ENCODE measurements at regions not wholly inside any gene's neighbourhood (a gene's known extent, or its start where the extent isn't known, plus 50 kb on each side); places are given as distances from the start of the nearest gene placed in this dataset.

- no peaks in the 10 kb centered on the region for H3K36me3 ChIP-seq (ENCODE audit: control insufficient read depth in 1 of 2, insufficient read depth in 2 of 2, low read length in 2 of 2)
- no peaks in the 10 kb centered on the region for H3K79me1 ChIP-seq (ENCODE audit: low read length)
- H3K14ac ChIP-seq (ENCODE audit: low read length), result no peak overlapping the region
- H2AK5ac ChIP-seq (ENCODE audit: low read length), result no peak overlapping the region
- no peak overlapping the region for H2BK12ac ChIP-seq (ENCODE audit: low read length)
- H3K4me1 ChIP-seq (ENCODE audit: control insufficient read depth in 1 of 2, insufficient read depth in 2 of 2, low read length in 2 of 2), result no peaks in the 10 kb centered on the region
- H3K79me2 ChIP-seq (ENCODE audit: control insufficient read depth, insufficient read depth, low read length, poor library complexity), result no peaks in the 10 kb centered on the region
- H3K18ac ChIP-seq (ENCODE audit: low read length), result no peak overlapping the region
- no peak overlapping the region for H3K23ac ChIP-seq (ENCODE audit: low read length)
- no peak overlapping the region for H2BK120ac ChIP-seq (ENCODE audit: insufficient read depth, low read length, poor library complexity)
- H4K8ac ChIP-seq (ENCODE audit: low read depth, low read length), result no peak overlapping the region
- H3K9me3 ChIP-seq (ENCODE audit: insufficient read depth, low read depth, low read length), result no peaks in the 10 kb centered on the region
- no peak overlapping the region for H2BK5ac ChIP-seq (ENCODE audit: low read depth, low read length, poor library complexity)
- no peak overlapping the region for H3K4me3 ChIP-seq (ENCODE audit: low read depth, low read length)
- DNase-seq, result no peak
- no peak overlapping the region for H3K4me2 ChIP-seq (ENCODE audit: low read length)
- no CpG with 5 or more reads among the region's 1 CpG for WGBS (ENCODE audit: extremely low coverage, insufficient coverage, insufficient read length)
- H4K91ac ChIP-seq (ENCODE audit: low read depth, low read length), result no peak overlapping the region
- no peak overlapping the region for H2AFZ ChIP-seq (ENCODE audit: insufficient read depth, low read length, poor library complexity)
- H3K27ac ChIP-seq (ENCODE audit: low read depth, low read length), result no peak overlapping the region
- H3K9ac ChIP-seq (ENCODE audit: low read length), result no peak overlapping the region
- no peak overlapping the region for H4K12ac ChIP-seq (ENCODE audit: low read depth, low read length)
- H3K27me3 ChIP-seq (ENCODE audit: insufficient read depth, low read length), result no peaks in the 10 kb centered on the region
- no peak overlapping the region for H3K4ac ChIP-seq (ENCODE audit: low read depth, low read length)
These were observed 570.3 kb downstream of the IQCM start for GRCh38 chr4:149245333-149245732.

- H4K8ac ChIP-seq (ENCODE audit: low read depth, low read length), result no peak overlapping the region
- H3K79me2 ChIP-seq (ENCODE audit: control insufficient read depth, insufficient read depth, low read length, poor library complexity), result no peaks in the 10 kb centered on the region
- H3K27ac ChIP-seq (ENCODE audit: low read depth, low read length), result no peak overlapping the region
- H2BK12ac ChIP-seq (ENCODE audit: low read length), result no peak overlapping the region
- H3K4me2 ChIP-seq (ENCODE audit: low read length), result no peak overlapping the region
- no peak overlapping the region for H3K18ac ChIP-seq (ENCODE audit: low read length)
- H3K27me3 ChIP-seq (ENCODE audit: insufficient read depth, low read length), result no peaks in the 10 kb centered on the region
- no peaks in the 10 kb centered on the region for H3K36me3 ChIP-seq (ENCODE audit: control insufficient read depth in 1 of 2, insufficient read depth in 2 of 2, low read length in 2 of 2)
- no peak overlapping the region for H3K14ac ChIP-seq (ENCODE audit: low read length)
- H3K23ac ChIP-seq (ENCODE audit: low read length), result no peak overlapping the region
- no peak overlapping the region for H4K12ac ChIP-seq (ENCODE audit: low read depth, low read length)
- H3K4ac ChIP-seq (ENCODE audit: low read depth, low read length), result no peak overlapping the region
- H3K4me1 ChIP-seq (ENCODE audit: control insufficient read depth in 1 of 2, insufficient read depth in 2 of 2, low read length in 2 of 2), result no peaks in the 10 kb centered on the region
- H2BK120ac ChIP-seq (ENCODE audit: insufficient read depth, low read length, poor library complexity), result no peak overlapping the region
- H3K4me3 ChIP-seq (ENCODE audit: low read depth, low read length), result no peak overlapping the region
- no peak overlapping the region for H4K91ac ChIP-seq (ENCODE audit: low read depth, low read length)
- H3K9ac ChIP-seq (ENCODE audit: low read length), result no peak overlapping the region
- H3K9me3 ChIP-seq (ENCODE audit: insufficient read depth, low read depth, low read length), result no peaks in the 10 kb centered on the region
- H2AFZ ChIP-seq (ENCODE audit: insufficient read depth, low read length, poor library complexity), result no peak overlapping the region
- H2BK5ac ChIP-seq (ENCODE audit: low read depth, low read length, poor library complexity), result no peak overlapping the region
- no peaks in the 10 kb centered on the region for H3K79me1 ChIP-seq (ENCODE audit: low read length)
- WGBS (ENCODE audit: extremely low coverage, insufficient coverage, insufficient read length), result no CpG with 5 or more reads among the region's 3 CpGs
- DNase-seq, result no peak
- no peak overlapping the region for H2AK5ac ChIP-seq (ENCODE audit: low read length)
These were observed 577.5 kb downstream of the IQCM start for GRCh38 chr4:149238097-149238496.

GRCh38 chr4:149234798-149235197 lies 580.8 kb downstream of the IQCM start:
- no CpG with 5 or more reads among the region's 1 CpG for WGBS (ENCODE audit: extremely low coverage, insufficient coverage, insufficient read length)
- H3K4me2 ChIP-seq (ENCODE audit: low read length), result no peak overlapping the region
- H3K14ac ChIP-seq (ENCODE audit: low read length), result no peak overlapping the region
- no peaks in the 10 kb centered on the region for H3K27me3 ChIP-seq (ENCODE audit: insufficient read depth, low read length)
- no peak overlapping the region for H2BK5ac ChIP-seq (ENCODE audit: low read depth, low read length, poor library complexity)
- H2AK5ac ChIP-seq (ENCODE audit: low read length), result no peak overlapping the region
- no peak overlapping the region for H3K9ac ChIP-seq (ENCODE audit: low read length)
- H3K4ac ChIP-seq (ENCODE audit: low read depth, low read length), result no peak overlapping the region
- no peak overlapping the region for H3K18ac ChIP-seq (ENCODE audit: low read length)
- H2BK12ac ChIP-seq (ENCODE audit: low read length), result no peak overlapping the region
- H3K79me1 ChIP-seq (ENCODE audit: low read length), result no peaks in the 10 kb centered on the region
- no peaks in the 10 kb centered on the region for H3K9me3 ChIP-seq (ENCODE audit: insufficient read depth, low read depth, low read length)
- no peak overlapping the region for H4K91ac ChIP-seq (ENCODE audit: low read depth, low read length)
- no peak overlapping the region for H3K4me3 ChIP-seq (ENCODE audit: low read depth, low read length)
- no peak overlapping the region for H4K12ac ChIP-seq (ENCODE audit: low read depth, low read length)
- H4K8ac ChIP-seq (ENCODE audit: low read depth, low read length), result no peak overlapping the region
- no peaks in the 10 kb centered on the region for H3K4me1 ChIP-seq (ENCODE audit: control insufficient read depth in 1 of 2, insufficient read depth in 2 of 2, low read length in 2 of 2)
- no peak overlapping the region for H2BK120ac ChIP-seq (ENCODE audit: insufficient read depth, low read length, poor library complexity)
- no peak overlapping the region for H3K27ac ChIP-seq (ENCODE audit: low read depth, low read length)
- H2AFZ ChIP-seq (ENCODE audit: insufficient read depth, low read length, poor library complexity), result no peak overlapping the region
- H3K36me3 ChIP-seq (ENCODE audit: control insufficient read depth in 1 of 2, insufficient read depth in 2 of 2, low read length in 2 of 2), result no peaks in the 10 kb centered on the region
- no peak for DNase-seq
- no peaks in the 10 kb centered on the region for H3K79me2 ChIP-seq (ENCODE audit: control insufficient read depth, insufficient read depth, low read length, poor library complexity)
- H3K23ac ChIP-seq (ENCODE audit: low read length), result no peak overlapping the region

GRCh38 chr4:149223659-149224058 lies 592.0 kb downstream of the IQCM start:
- H3K18ac ChIP-seq (ENCODE audit: low read length), result no peak overlapping the region
- H2AK5ac ChIP-seq (ENCODE audit: low read length), result no peak overlapping the region
- no peak overlapping the region for H2BK120ac ChIP-seq (ENCODE audit: insufficient read depth, low read length, poor library complexity)
- H4K12ac ChIP-seq (ENCODE audit: low read depth, low read length), result no peak overlapping the region
- no peak overlapping the region for H2BK12ac ChIP-seq (ENCODE audit: low read length)
- H3K79me2 ChIP-seq (ENCODE audit: control insufficient read depth, insufficient read depth, low read length, poor library complexity), result no peaks in the 10 kb centered on the region
- no peak overlapping the region for H3K23ac ChIP-seq (ENCODE audit: low read length)
- H3K27ac ChIP-seq (ENCODE audit: low read depth, low read length), result no peak overlapping the region
- no peak overlapping the region for H4K91ac ChIP-seq (ENCODE audit: low read depth, low read length)
- H3K4me2 ChIP-seq (ENCODE audit: low read length), result no peak overlapping the region
- H3K4me3 ChIP-seq (ENCODE audit: low read depth, low read length), result no peak overlapping the region
- no peaks in the 10 kb centered on the region for H3K79me1 ChIP-seq (ENCODE audit: low read length)
- no peaks in the 10 kb centered on the region for H3K27me3 ChIP-seq (ENCODE audit: insufficient read depth, low read length)
- H3K9ac ChIP-seq (ENCODE audit: low read length), result no peak overlapping the region
- DNase-seq, result no peak
- no peak overlapping the region for H3K4ac ChIP-seq (ENCODE audit: low read depth, low read length)
- no peaks in the 10 kb centered on the region for H3K4me1 ChIP-seq (ENCODE audit: control insufficient read depth in 1 of 2, insufficient read depth in 2 of 2, low read length in 2 of 2)
- no peak overlapping the region for H2AFZ ChIP-seq (ENCODE audit: insufficient read depth, low read length, poor library complexity)
- no peak overlapping the region for H4K8ac ChIP-seq (ENCODE audit: low read depth, low read length)
- no peak overlapping the region for H3K14ac ChIP-seq (ENCODE audit: low read length)
- H3K9me3 ChIP-seq (ENCODE audit: insufficient read depth, low read depth, low read length), result peaks cover 6% of the 10 kb centered on the region
- H3K36me3 ChIP-seq (ENCODE audit: control insufficient read depth in 1 of 2, insufficient read depth in 2 of 2, low read length in 2 of 2), result no peaks in the 10 kb centered on the region
- H2BK5ac ChIP-seq (ENCODE audit: low read depth, low read length, poor library complexity), result no peak overlapping the region

Data from trophoblast cell (in vitro differentiated cells and primary cell).